ENCODE measurements at regions not wholly inside any gene's neighbourhood (a gene's known extent, or its start where the extent isn't known, plus 50 kb on each side); places are given as distances from the start of the nearest gene placed in this dataset.
"Not testable (repeated sequence)": the region's sequence is repeated elsewhere in the genome, so short reads cannot be mapped to it uniquely, and the experiment has no call there.

- Histone ChIP-seq H3F3A (ENCODE audit: insufficient read depth, low read length, poor library complexity, severe bottlenecking) (no peaks in the 10 kb centered on the region), H3K9me2 (ENCODE audit: insufficient read depth, low read length) (no peaks in the 10 kb centered on the region), H2AFZ (ENCODE audit: low read depth, low read length) (no peak overlapping the region)
These were observed 318.0 kb upstream of the KCNMB2 start for GRCh38 chr3:178218231-178218630.

DNA sequence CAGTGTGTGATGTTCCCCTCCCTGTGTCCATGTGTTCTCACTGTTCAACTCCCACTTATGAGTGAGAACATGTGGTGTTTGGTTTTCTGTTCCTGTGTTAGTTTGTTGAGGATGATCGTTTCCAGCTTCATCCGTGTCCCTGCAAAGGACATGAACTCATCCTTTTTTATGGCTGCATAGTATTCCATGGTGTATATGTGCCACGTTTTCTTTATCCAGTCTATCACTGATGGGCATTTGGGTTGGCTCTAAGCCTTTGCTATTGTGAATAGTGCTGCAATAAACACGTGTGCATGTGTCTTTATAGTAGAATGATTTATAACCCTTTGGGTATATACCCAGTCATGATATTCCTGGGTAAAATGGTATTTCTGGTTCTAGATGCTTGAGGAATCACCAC, 316.6 kb upstream of the KCNMB2 start:
- H3K36me3 ChIP-seq (ENCODE audit: insufficient read depth, low read length); H3K27ac ChIP-seq (ENCODE audit: low read length); H3K9me2 ChIP-seq (ENCODE audit: insufficient read depth, low read length); H3F3A ChIP-seq (ENCODE audit: insufficient read depth, low read length, poor library complexity, severe bottlenecking); H4K20me1 ChIP-seq (ENCODE audit: insufficient read depth); H3K79me2 ChIP-seq (replicated peaks; ENCODE audit: insufficient read depth, low read length); H2AFZ ChIP-seq (ENCODE audit: low read depth, low read length); H3K9ac ChIP-seq (ENCODE audit: low read length); H3K4me3 ChIP-seq (ENCODE audit: low read length); H3K27me3 ChIP-seq (ENCODE audit: insufficient read depth, low read depth, low read length); H3K4me2 ChIP-seq (ENCODE audit: low read length); H3K9me3 ChIP-seq (ENCODE audit: low read length): not testable (repeated sequence)

More at GRCh38 chr3:178218231-178218630, 318.0 kb upstream of the KCNMB2 start:
- Histone ChIP-seq H3K4me2 (ENCODE audit: low read length) (no peak overlapping the region), H3K36me3 (ENCODE audit: insufficient read depth, low read length) (no peaks in the 10 kb centered on the region), H3K27me3 (ENCODE audit: insufficient read depth, low read depth, low read length) (no peaks in the 10 kb centered on the region), H3K27ac (ENCODE audit: low read length) (no peak overlapping the region), H3K9ac (ENCODE audit: low read length) (no peak overlapping the region), H3K9me3 (ENCODE audit: low read length) (no peaks in the 10 kb centered on the region), H3K4me3 (ENCODE audit: low read length) (no peak overlapping the region), H4K20me1 (ENCODE audit: insufficient read depth) (no peaks in the 10 kb centered on the region), H3K79me2 (replicated peaks; ENCODE audit: insufficient read depth, low read length) (no peaks in the 10 kb centered on the region)
- no peak for TF ChIP-seq SMC3 (conservative IDR thresholded peaks at IDR 0.05; ENCODE audit: poor library complexity)
- no peak for TF ChIP-seq MXI1 (conservative IDR thresholded peaks at IDR 0.05; ENCODE audit: poor library complexity, severe bottlenecking)
- TF ChIP-seq EP300 (conservative IDR thresholded peaks at IDR 0.05; ENCODE audit: poor library complexity, severe bottlenecking), result no peak
- TF ChIP-seq POLR2AphosphoS5 (IDR thresholded peaks at IDR 0.05), result no peak
- no peak for TF ChIP-seq RAD21 (conservative IDR thresholded peaks at IDR 0.05)
- no peak for TF ChIP-seq CTCF (IDR thresholded peaks at IDR 0.05; ENCODE audit: poor library complexity, severe bottlenecking)
- TF ChIP-seq TAF1 (IDR thresholded peaks at IDR 0.05; ENCODE audit: low read depth), result no peak
- TF ChIP-seq, protein P1, sequence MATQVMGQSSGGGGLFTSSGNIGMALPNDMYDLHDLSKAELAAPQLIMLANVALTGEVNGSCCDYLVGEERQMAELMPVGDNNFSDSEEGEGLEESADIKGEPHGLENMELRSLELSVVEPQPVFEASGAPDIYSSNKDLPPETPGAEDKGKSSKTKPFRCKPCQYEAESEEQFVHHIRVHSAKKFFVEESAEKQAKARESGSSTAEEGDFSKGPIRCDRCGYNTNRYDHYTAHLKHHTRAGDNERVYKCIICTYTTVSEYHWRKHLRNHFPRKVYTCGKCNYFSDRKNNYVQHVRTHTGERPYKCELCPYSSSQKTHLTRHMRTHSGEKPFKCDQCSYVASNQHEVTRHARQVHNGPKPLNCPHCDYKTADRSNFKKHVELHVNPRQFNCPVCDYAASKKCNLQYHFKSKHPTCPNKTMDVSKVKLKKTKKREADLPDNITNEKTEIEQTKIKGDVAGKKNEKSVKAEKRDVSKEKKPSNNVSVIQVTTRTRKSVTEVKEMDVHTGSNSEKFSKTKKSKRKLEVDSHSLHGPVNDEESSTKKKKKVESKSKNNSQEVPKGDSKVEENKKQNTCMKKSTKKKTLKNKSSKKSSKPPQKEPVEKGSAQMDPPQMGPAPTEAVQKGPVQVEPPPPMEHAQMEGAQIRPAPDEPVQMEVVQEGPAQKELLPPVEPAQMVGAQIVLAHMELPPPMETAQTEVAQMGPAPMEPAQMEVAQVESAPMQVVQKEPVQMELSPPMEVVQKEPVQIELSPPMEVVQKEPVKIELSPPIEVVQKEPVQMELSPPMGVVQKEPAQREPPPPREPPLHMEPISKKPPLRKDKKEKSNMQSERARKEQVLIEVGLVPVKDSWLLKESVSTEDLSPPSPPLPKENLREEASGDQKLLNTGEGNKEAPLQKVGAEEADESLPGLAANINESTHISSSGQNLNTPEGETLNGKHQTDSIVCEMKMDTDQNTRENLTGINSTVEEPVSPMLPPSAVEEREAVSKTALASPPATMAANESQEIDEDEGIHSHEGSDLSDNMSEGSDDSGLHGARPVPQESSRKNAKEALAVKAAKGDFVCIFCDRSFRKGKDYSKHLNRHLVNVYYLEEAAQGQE (IDR thresholded peaks at IDR 0.05; ENCODE audit: borderline replicate concordance), result no peak
- TF ChIP-seq EZH2 (IDR thresholded peaks at IDR 0.05; ENCODE audit: borderline replicate concordance, insufficient read depth, low read length, poor library complexity, severe bottlenecking), result no peak

DNA sequence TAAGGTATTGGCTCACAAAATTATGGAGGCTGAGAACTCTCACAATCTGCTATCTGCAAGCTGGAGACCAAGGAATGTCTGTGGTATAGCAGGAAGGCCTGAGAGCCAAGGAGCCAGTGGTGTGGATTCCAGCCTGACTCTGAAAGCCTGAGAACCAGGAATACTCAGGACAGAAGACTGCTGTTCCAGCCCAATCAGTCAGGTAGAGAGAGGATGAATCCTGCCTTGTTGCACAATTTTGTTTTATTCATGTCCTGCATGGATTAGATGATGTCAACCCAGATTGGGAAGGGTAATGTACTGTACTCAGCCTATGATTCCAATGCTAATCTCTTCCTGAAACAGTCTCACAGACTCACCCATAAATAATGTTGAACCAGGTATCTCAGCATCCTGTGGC, 312.4 kb upstream of the KCNMB2 start:
- no peaks in the 10 kb centered on the region for H3K36me3 ChIP-seq (ENCODE audit: insufficient read depth, low read length)

More for the DNA sequence above, 312.4 kb upstream of the KCNMB2 start:
- Histone ChIP-seq H4K20me1 (ENCODE audit: insufficient read depth) (no peaks in the 10 kb centered on the region), H2AFZ (ENCODE audit: low read depth, low read length) (no peak overlapping the region), H3F3A (ENCODE audit: insufficient read depth, low read length, poor library complexity, severe bottlenecking) (no peaks in the 10 kb centered on the region), H3K27me3 (ENCODE audit: insufficient read depth, low read depth, low read length) (no peaks in the 10 kb centered on the region), H3K4me3 (ENCODE audit: low read length) (no peak overlapping the region), H3K79me2 (replicated peaks; ENCODE audit: insufficient read depth, low read length) (no peaks in the 10 kb centered on the region), H3K4me2 (ENCODE audit: low read length) (no peak overlapping the region), H3K9me2 (ENCODE audit: insufficient read depth, low read length) (no peaks in the 10 kb centered on the region), H3K9me3 (ENCODE audit: low read length) (peaks cover under 1% of the 10 kb centered on the region), H3K9ac (ENCODE audit: low read length) (no peak overlapping the region), H3K27ac (ENCODE audit: low read length) (no peak overlapping the region)
- TF ChIP-seq EP300 (conservative IDR thresholded peaks at IDR 0.05; ENCODE audit: poor library complexity, severe bottlenecking) (no peak), TAF1 (IDR thresholded peaks at IDR 0.05; ENCODE audit: low read depth) (no peak), SMC3 (conservative IDR thresholded peaks at IDR 0.05; ENCODE audit: poor library complexity) (no peak), RAD21 (conservative IDR thresholded peaks at IDR 0.05) (no peak), MXI1 (conservative IDR thresholded peaks at IDR 0.05; ENCODE audit: poor library complexity, severe bottlenecking) (no peak), EZH2 (IDR thresholded peaks at IDR 0.05; ENCODE audit: borderline replicate concordance, insufficient read depth, low read length, poor library complexity, severe bottlenecking) (no peak), POLR2AphosphoS5 (IDR thresholded peaks at IDR 0.05) (no peak), CTCF (IDR thresholded peaks at IDR 0.05; ENCODE audit: poor library complexity, severe bottlenecking) (no peak)
- TF ChIP-seq, protein P1 (IDR thresholded peaks at IDR 0.05; ENCODE audit: borderline replicate concordance), result no peak

Data from neural cell (in vitro differentiated cells).